ENCODE measurements at regions not wholly inside any gene's neighbourhood (a gene's known extent, or its start where the extent isn't known, plus 50 kb on each side); places are given as distances from the start of the nearest gene placed in this dataset.
"Not testable (repeated sequence)": the region's sequence is repeated elsewhere in the genome, so short reads cannot be mapped to it uniquely, and the experiment has no call there.

- no peak for DNase-seq (ENCODE audit: low read depth)
These were observed 1135.0 kb upstream of the TENM3 start for GRCh38 chr4:181108237-181108636.

GRCh38 chr4:181119186-181119585 is 1124.0 kb upstream of the TENM3 start:
- no peak for DNase-seq (ENCODE audit: low read depth)

- DNase-seq (ENCODE audit: low read depth) = no peak
These were observed 1121.5 kb upstream of the TENM3 start for GRCh38 chr4:181121733-181122132.

GRCh38 chr4:181127171-181127570 is 1116.0 kb upstream of the TENM3 start:
- no peak for DNase-seq (ENCODE audit: low read depth)

GRCh38 chr4:181130317-181130716 is 1112.9 kb upstream of the TENM3 start:
- not testable (repeated sequence) for DNase-seq (ENCODE audit: low read depth)

GRCh38 chr4:181137351-181137750 is 1105.9 kb upstream of the TENM3 start:
- DNase-seq (ENCODE audit: low read depth) = no peak

GRCh38 chr4:181138116-181138515 is 1105.1 kb upstream of the TENM3 start:
- no peak for DNase-seq (ENCODE audit: low read depth)

- DNase-seq (ENCODE audit: low read depth) = no peak
These were observed 1103.1 kb upstream of the TENM3 start for GRCh38 chr4:181140037-181140603.

GRCh38 chr4:181143250-181143854 is 1099.8 kb upstream of the TENM3 start:
- peak; percentile 24 for DNase-seq (ENCODE audit: low read depth)

GRCh38 chr4:181146051-181146450 is 1097.2 kb upstream of the TENM3 start:
- DNase-seq (ENCODE audit: low read depth) = no peak

GRCh38 chr4:181147416-181147951 is 1095.7 kb upstream of the TENM3 start:
- no peak for DNase-seq (ENCODE audit: low read depth)

GRCh38 chr4:181148470-181148869 is 1094.7 kb upstream of the TENM3 start:
- DNase-seq (ENCODE audit: low read depth) = no peak

- no peak for DNase-seq (ENCODE audit: low read depth)
These were observed 1093.0 kb upstream of the TENM3 start for GRCh38 chr4:181150191-181150590.

- DNase-seq (ENCODE audit: low read depth) = no peak
These were observed 1091.3 kb upstream of the TENM3 start for GRCh38 chr4:181151856-181152255.

- DNase-seq (ENCODE audit: low read depth) = no peak
These were observed 1085.6 kb upstream of the TENM3 start for GRCh38 chr4:181157647-181158046.

- DNase-seq (ENCODE audit: low read depth) = no peak
These were observed 1084.2 kb upstream of the TENM3 start for GRCh38 chr4:181158971-181159370.

GRCh38 chr4:181161669-181162068 is 1081.5 kb upstream of the TENM3 start:
- no peak for DNase-seq (ENCODE audit: low read depth)

GRCh38 chr4:181162266-181162665 is 1080.9 kb upstream of the TENM3 start:
- DNase-seq (ENCODE audit: low read depth) = no peak

- DNase-seq (ENCODE audit: low read depth) = no peak
These were observed 1080.5 kb upstream of the TENM3 start for GRCh38 chr4:181162676-181163075.

GRCh38 chr4:181166742-181167399 is 1076.3 kb upstream of the TENM3 start:
- DNase-seq (ENCODE audit: low read depth) = no peak

GRCh38 chr4:181168011-181168805 is 1075.0 kb upstream of the TENM3 start:
- no peak for DNase-seq (ENCODE audit: low read depth)

- DNase-seq (ENCODE audit: low read depth) = no peak
These were observed 1070.2 kb upstream of the TENM3 start for GRCh38 chr4:181173046-181173445.

- DNase-seq (ENCODE audit: low read depth) = no peak
These were observed 1066.9 kb upstream of the TENM3 start for GRCh38 chr4:181176306-181176705.

All from activated T-helper 1 cell treated with Interleukin-2 at 50 U/mL for 16 hours (primary cell).